Naive thymus-derived CD4-positive, alpha-beta T cell (primary cell): ENCODE measurements at regions not wholly inside any gene's neighbourhood (a gene's known extent, or its start where the extent isn't known, plus 50 kb on each side); places are given as distances from the start of the nearest gene placed in this dataset.

Source experiments
- ATAC-seq: fragments of 150-1000 bp; cut with Tn5 transposase; 2 replicates; pipeline ENCODE4 v1.10.0; 2021; ENCODE audit warnings: mild to moderate bottlenecking, moderate library complexity
- CTCF ChIA-PET: fragments of 350-600 bp; sonication (Branson Sonifier 250); formaldehyde crosslinking; loops from one replicate; lab custom pipeline; 2021; ENCODE audit warnings: antibody characterized with exemption; lab: Charles Lee
- POLR2A ChIA-PET: fragments of 350-600 bp; sonication (Branson Sonifier 250); formaldehyde crosslinking; loops from one replicate; lab custom pipeline; 2021; ENCODE audit warnings: antibody characterized with exemption, inconsistent platforms; lab: Charles Lee
- DNase-seq, 9 donors: peaks; one replicate each; pipeline versions ENCODE4 v3.0.0 to v3.0.0-alpha.2; 2020 to 2022; ENCODE audit warnings: mixed read lengths in 1 of 9
- H3K27ac ChIP-seq: one replicate; pipeline ENCODE4 v1.7.0; 2013; ENCODE audit warnings: mild to moderate bottlenecking, low read depth, low read length, moderate library complexity
- H3K27me3 ChIP-seq, 2 donors: one replicate each; pipeline ENCODE4 v1.7.0; 2013; ENCODE audit warnings: low read length in 2 of 2, mild to moderate bottlenecking in 2 of 2, moderate library complexity in 2 of 2; ENCODE audit not compliant: control insufficient read depth in 2 of 2, insufficient read depth in 2 of 2
- H3K36me3 ChIP-seq, 3 experiments: 1 replicate in 2 of 3; 2 replicates in 1 of 3; pipeline ENCODE4 v1.7.0; 2013; ENCODE audit warnings: low read length in 3 of 3, mild to moderate bottlenecking in 3 of 3, moderate library complexity in 1 of 3; ENCODE audit not compliant: insufficient read depth in 3 of 3, control insufficient read depth in 2 of 3
- H3K4me1 ChIP-seq, 2 donors: one replicate each; pipeline ENCODE4 v1.7.0; 2013; ENCODE audit warnings: low read length in 2 of 2, mild to moderate bottlenecking in 2 of 2, moderate library complexity in 1 of 2; ENCODE audit not compliant: control insufficient read depth in 2 of 2, insufficient read depth in 2 of 2
- H3K4me3 ChIP-seq: 2 replicates; pipeline ENCODE4 v1.7.0; 2013; ENCODE audit warnings: mild to moderate bottlenecking, low read length
- H3K9me3 ChIP-seq, 3 experiments: 1 replicate in 2 of 3; 2 replicates in 1 of 3; pipeline ENCODE4 v1.7.0; 2013; ENCODE audit warnings: low read length in 3 of 3; ENCODE audit not compliant: control insufficient read depth in 2 of 3
- H3K27ac Mint-ChIP-seq, 9 donors: one replicate each; pipeline ENCODE4 v1.8.0; 2020 to 2022; ENCODE audit warnings: mixed read lengths in 9 of 9, mild to moderate bottlenecking in 8 of 9, moderate library complexity in 5 of 9, inconsistent platforms in 2 of 9
- H3K27me3 Mint-ChIP-seq, 5 donors: one replicate each; pipeline ENCODE4 v1.8.0; 2021 to 2022; ENCODE audit warnings: mixed read lengths in 5 of 5, mild to moderate bottlenecking in 1 of 5
- H3K36me3 Mint-ChIP-seq, 5 donors: one replicate each; pipeline ENCODE4 v1.8.0; 2020 to 2022; ENCODE audit warnings: mixed read lengths in 5 of 5, mild to moderate bottlenecking in 3 of 5, inconsistent platforms in 1 of 5
- H3K4me1 Mint-ChIP-seq, 7 donors: one replicate each; pipeline ENCODE4 v1.8.0; 2020 to 2022; ENCODE audit warnings: mixed read lengths in 7 of 7, mild to moderate bottlenecking in 3 of 7, inconsistent platforms in 1 of 7
- H3K4me3 Mint-ChIP-seq, 10 donors: one replicate each; pipeline ENCODE4 v1.8.0; 2020 to 2022; ENCODE audit warnings: mild to moderate bottlenecking in 10 of 10, mixed read lengths in 10 of 10, moderate library complexity in 6 of 10, inconsistent platforms in 2 of 10
- H3K9me3 Mint-ChIP-seq, 11 donors: one replicate each; pipeline ENCODE4 v1.8.0; 2020 to 2022; ENCODE audit warnings: mixed read lengths in 11 of 11, mild to moderate bottlenecking in 4 of 11, inconsistent platforms in 1 of 11, moderate library complexity in 1 of 11
- intact Hi-C, 2 donors: fragments of 100-400 bp; cut with micrococcal nuclease; formaldehyde crosslinking; loops; one replicate each; pipeline ENCODE4 v1.15.1; 2023

GRCh38 chr12:77761286-77761685 is 69.4 kb upstream of the NAV3 start:
- DNase-seq = no peak
- Histone ChIP-seq H3K27ac (no peak overlapping the region), H3K9me3 (no peaks in the 10 kb centered on the region), H3K4me1 (no peaks in the 10 kb centered on the region), H3K4me3 (no peak overlapping the region), H3K36me3 (no peaks in the 10 kb centered on the region), H3K27me3 (no peaks in the 10 kb centered on the region)
- Mint-ChIP-seq H3K9me3 (peaks cover 0 to 32% (median 7%) of the 10 kb centered on the region in 11 donors), H3K4me3 (no peak overlapping the region), H3K27ac (no peak overlapping the region), H3K36me3 (no peaks in the 10 kb centered on the region), H3K27me3 (no peaks in the 10 kb centered on the region), H3K4me1 (no peaks in the 10 kb centered on the region)
- POLR2A ChIA-PET = no interaction called here
- CTCF ChIA-PET = no interaction called here
- ATAC-seq = no peak
- intact Hi-C loops = no loop called here

- Mint-ChIP-seq H3K4me3 (no peak overlapping the region), H3K4me1 (no peaks in the 10 kb centered on the region), H3K36me3 (no peaks in the 10 kb centered on the region), H3K9me3 (peaks cover 0 to 25% (median 6%) of the 10 kb centered on the region in 11 donors), H3K27ac (no peak overlapping the region), H3K27me3 (no peaks in the 10 kb centered on the region)
- H3K27me3 ChIP-seq = no peaks in the 10 kb centered on the region
- no peak overlapping the region for H3K4me3 ChIP-seq
- H3K9me3 ChIP-seq = no peaks in the 10 kb centered on the region
- no peak overlapping the region for H3K27ac ChIP-seq
- no peaks in the 10 kb centered on the region for H3K4me1 ChIP-seq
- CTCF ChIA-PET = no interaction called here
- POLR2A ChIA-PET = no interaction called here
- DNase-seq (no peak), ATAC-seq (no peak)
- intact Hi-C loops = no loop called here
- H3K36me3 ChIP-seq = no peaks in the 10 kb centered on the region
These were observed 70.2 kb upstream of the NAV3 start for GRCh38 chr12:77760271-77761025.

DNA sequence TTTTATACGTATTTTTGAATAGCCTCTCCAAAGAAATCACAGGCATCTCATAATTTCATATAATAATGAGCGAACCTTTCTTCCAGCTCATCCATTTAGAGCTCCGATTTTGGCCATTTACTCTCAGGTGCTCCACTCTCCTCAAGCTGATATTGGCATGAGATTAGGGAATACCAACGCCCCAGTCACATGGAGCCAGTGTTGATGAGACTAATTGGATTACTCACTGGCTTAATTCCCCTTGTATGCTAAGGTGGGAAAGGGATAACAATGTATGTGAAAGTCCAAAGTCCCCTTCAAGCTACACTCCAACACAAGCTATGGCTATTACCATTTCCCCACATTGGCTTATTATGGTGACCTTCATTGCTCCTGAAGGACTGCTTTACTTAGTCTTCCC is 76.6 kb upstream of the NAV3 start:
- no peak overlapping the region for H3K4me3 ChIP-seq
- H3K4me1 ChIP-seq = no peaks in the 10 kb centered on the region
- Mint-ChIP-seq H3K4me3 (no peak overlapping the region), H3K9me3 (peaks cover 0 to 18% (median 0%) of the 10 kb centered on the region in 11 donors), H3K4me1 (no peaks in the 10 kb centered on the region), H3K36me3 (no peaks in the 10 kb centered on the region), H3K27ac (no peak overlapping the region), H3K27me3 (no peaks in the 10 kb centered on the region)
- no peak overlapping the region for H3K27ac ChIP-seq
- H3K9me3 ChIP-seq = no peaks in the 10 kb centered on the region
- ATAC-seq (no peak), DNase-seq (no peak)
- H3K27me3 ChIP-seq = no peaks in the 10 kb centered on the region
- CTCF ChIA-PET = no interaction called here
- intact Hi-C loops = no loop called here
- POLR2A ChIA-PET = no interaction called here
- no peaks in the 10 kb centered on the region for H3K36me3 ChIP-seq

DNA sequence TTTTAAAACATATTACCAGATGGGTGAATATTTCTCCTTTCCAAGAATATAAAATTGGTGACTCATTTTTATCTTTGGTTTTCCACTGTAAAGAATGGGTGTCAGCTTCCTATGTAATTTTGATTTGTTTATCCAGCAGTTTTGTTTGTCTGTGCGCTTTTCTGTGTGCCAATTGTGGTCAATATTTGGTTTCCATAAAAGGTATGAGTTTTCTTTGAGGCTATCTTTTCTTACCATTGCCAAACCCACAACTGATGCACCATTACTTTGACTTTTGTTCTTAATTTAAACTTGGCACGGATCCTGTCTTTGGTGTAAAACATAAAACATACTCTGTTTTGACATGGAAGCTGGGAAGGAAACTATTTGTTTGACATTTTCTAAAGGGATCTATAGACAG is 78.8 kb upstream of the NAV3 start:
- H3K9me3 Mint-ChIP-seq = peaks cover 0 to 16% (median 3%) of the 10 kb centered on the region in 11 donors
- no peak overlapping the region for H3K4me3 Mint-ChIP-seq
- ATAC-seq (no peak), DNase-seq (no peak)
- H3K4me1 ChIP-seq = no peaks in the 10 kb centered on the region
- H3K36me3 Mint-ChIP-seq = no peaks in the 10 kb centered on the region
- no peaks in the 10 kb centered on the region for H3K9me3 ChIP-seq
- no peak overlapping the region for H3K27ac ChIP-seq
- no peaks in the 10 kb centered on the region for H3K4me1 Mint-ChIP-seq
- intact Hi-C loops = no loop called here
- POLR2A ChIA-PET = no interaction called here
- no peak overlapping the region for H3K4me3 ChIP-seq
- no peak overlapping the region for H3K27ac Mint-ChIP-seq
- H3K27me3 Mint-ChIP-seq = no peaks in the 10 kb centered on the region
- H3K27me3 ChIP-seq = no peaks in the 10 kb centered on the region
- CTCF ChIA-PET = interaction anchor here (0.6 kb wide), 1 partner anchor 14 kb away, joined by 3 read pairs; no protein-coding TSS in a partner anchor
- no peaks in the 10 kb centered on the region for H3K36me3 ChIP-seq

GRCh38 chr12:77746096-77746495 is 84.6 kb upstream of the NAV3 start:
- no peaks in the 10 kb centered on the region for H3K9me3 ChIP-seq
- no peaks in the 10 kb centered on the region for H3K27me3 Mint-ChIP-seq
- no peak overlapping the region for H3K4me3 Mint-ChIP-seq
- no peaks in the 10 kb centered on the region for H3K27me3 ChIP-seq
- ATAC-seq = no peak
- ChIA-PET CTCF (no interaction called here), POLR2A (no interaction called here)
- H3K9me3 Mint-ChIP-seq = peaks cover 0 to 37% (median 4%) of the 10 kb centered on the region in 11 donors
- no peaks in the 10 kb centered on the region for H3K36me3 ChIP-seq
- H3K27ac Mint-ChIP-seq = no peak overlapping the region
- no peak for DNase-seq
- peaks cover 0 to 3% (median 0%) of the 10 kb centered on the region in 7 donors for H3K4me1 Mint-ChIP-seq
- peaks cover 0 to 4% (median 0%) of the 10 kb centered on the region in 5 donors for H3K36me3 Mint-ChIP-seq
- intact Hi-C loops = no loop called here
- H3K27ac ChIP-seq = no peak overlapping the region
- no peaks in the 10 kb centered on the region for H3K4me1 ChIP-seq
- H3K4me3 ChIP-seq = no peak overlapping the region

DNA sequence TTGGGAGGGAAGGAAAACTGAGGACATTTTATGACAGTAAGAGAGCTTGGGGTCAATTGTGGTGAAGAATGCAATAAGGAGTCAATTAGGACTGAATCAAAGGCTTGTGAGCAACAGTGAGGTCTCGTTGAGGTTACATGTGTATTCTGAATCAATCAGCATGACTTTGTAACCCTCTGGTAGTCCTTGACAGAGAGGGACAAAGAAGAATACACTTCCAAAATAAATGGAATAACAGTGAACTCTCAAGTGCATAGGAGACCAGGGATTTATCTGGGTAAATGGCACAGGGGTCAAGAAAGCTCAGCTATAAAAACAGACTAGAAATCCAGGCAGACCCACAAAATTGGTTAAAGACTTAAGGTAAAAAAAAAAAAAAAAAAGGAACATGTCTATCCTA is 85.1 kb upstream of the NAV3 start:
- peaks cover 0 to 3% (median 0%) of the 10 kb centered on the region in 7 donors for H3K4me1 Mint-ChIP-seq
- no peak for DNase-seq
- Histone ChIP-seq H3K9me3 (no peaks in the 10 kb centered on the region), H3K4me3 (no peak overlapping the region), H3K36me3 (no peaks in the 10 kb centered on the region), H3K27ac (no peak overlapping the region), H3K4me1 (no peaks in the 10 kb centered on the region), H3K27me3 (no peaks in the 10 kb centered on the region)
- peaks cover 0 to 4% (median 0%) of the 10 kb centered on the region in 5 donors for H3K36me3 Mint-ChIP-seq
- no peak for ATAC-seq
- ChIA-PET POLR2A (no interaction called here), CTCF (no interaction called here)
- no peaks in the 10 kb centered on the region for H3K27me3 Mint-ChIP-seq
- H3K4me3 Mint-ChIP-seq = no peak overlapping the region
- H3K27ac Mint-ChIP-seq = no peak overlapping the region
- intact Hi-C loops = no loop called here
- H3K9me3 Mint-ChIP-seq = peaks cover 0 to 39% (median 4%) of the 10 kb centered on the region in 11 donors

DNA sequence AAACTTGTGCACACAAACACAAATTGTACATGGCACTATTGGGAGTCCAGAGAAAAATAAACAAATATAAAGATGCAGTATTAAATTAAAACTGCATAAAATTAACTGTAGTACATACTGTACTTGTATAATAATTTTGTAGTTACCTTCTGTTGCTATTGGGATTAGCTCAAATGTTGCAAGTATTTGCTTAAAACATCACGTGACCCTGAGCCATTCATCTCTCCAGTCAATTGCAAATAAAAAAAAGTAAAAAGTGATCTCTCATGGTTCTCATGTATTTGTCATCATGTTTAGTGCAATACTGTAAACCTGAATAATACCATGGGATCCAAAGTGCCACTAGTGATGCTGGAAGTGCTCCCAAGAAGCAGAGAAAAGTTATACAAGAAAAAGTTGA is 88.1 kb upstream of the NAV3 start:
- intact Hi-C loops = no loop called here
- Histone ChIP-seq H3K9me3 (no peaks in the 10 kb centered on the region), H3K4me3 (no peak overlapping the region), H3K27me3 (no peaks in the 10 kb centered on the region), H3K27ac (no peak overlapping the region), H3K4me1 (no peaks in the 10 kb centered on the region), H3K36me3 (no peaks in the 10 kb centered on the region)
- Mint-ChIP-seq H3K9me3 (peaks cover 0 to 37% (median 5%) of the 10 kb centered on the region in 11 donors), H3K27ac (no peak overlapping the region), H3K36me3 (peaks cover 0 to 4% (median 0%) of the 10 kb centered on the region in 5 donors), H3K4me3 (no peak overlapping the region), H3K4me1 (peaks cover 0 to 3% (median 0%) of the 10 kb centered on the region in 7 donors), H3K27me3 (no peaks in the 10 kb centered on the region)
- DNase-seq (no peak), ATAC-seq (no peak)
- POLR2A ChIA-PET = no interaction called here
- CTCF ChIA-PET = no interaction called here
